C4-2B (cell line): ENCODE measurements at regions not wholly inside any gene's neighbourhood (a gene's known extent, or its start where the extent isn't known, plus 50 kb on each side); places are given as distances from the start of the nearest gene placed in this dataset.

Experiments used
- ZFX ChIP-seq: fragments of 450-650 bp; IDR thresholded peaks from 2 replicates; pipeline ENCODE4 v1.6.1; 2017
- TF ChIP-seq, protein P1 (sequence below): fragments of 450-650 bp; conservative IDR thresholded peaks from 2 replicates; pipeline ENCODE4 v1.5.1; 2017; ENCODE audit warnings: mild to moderate bottlenecking

DNA sequence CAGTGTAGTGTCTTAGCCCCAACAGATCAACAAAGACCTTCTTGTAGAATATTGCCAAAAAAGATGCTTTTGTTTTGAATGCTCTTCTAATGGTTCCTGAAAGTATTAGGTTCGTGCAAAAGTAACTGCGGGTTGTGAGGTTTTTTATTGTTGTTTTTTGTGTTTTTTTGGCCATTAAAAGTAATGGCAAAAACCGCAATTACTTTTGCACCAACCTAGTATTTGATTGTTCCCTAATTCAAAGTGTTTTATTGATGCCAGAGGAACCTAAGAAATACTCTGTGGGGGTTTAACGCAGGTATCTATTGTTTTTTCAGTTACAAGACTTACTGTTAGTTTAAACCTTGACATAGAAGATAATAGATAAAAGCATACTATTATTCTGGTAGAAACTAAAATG lies 150.8 kb upstream of the DAAM1 start:
- TF ChIP-seq, protein P1, sequence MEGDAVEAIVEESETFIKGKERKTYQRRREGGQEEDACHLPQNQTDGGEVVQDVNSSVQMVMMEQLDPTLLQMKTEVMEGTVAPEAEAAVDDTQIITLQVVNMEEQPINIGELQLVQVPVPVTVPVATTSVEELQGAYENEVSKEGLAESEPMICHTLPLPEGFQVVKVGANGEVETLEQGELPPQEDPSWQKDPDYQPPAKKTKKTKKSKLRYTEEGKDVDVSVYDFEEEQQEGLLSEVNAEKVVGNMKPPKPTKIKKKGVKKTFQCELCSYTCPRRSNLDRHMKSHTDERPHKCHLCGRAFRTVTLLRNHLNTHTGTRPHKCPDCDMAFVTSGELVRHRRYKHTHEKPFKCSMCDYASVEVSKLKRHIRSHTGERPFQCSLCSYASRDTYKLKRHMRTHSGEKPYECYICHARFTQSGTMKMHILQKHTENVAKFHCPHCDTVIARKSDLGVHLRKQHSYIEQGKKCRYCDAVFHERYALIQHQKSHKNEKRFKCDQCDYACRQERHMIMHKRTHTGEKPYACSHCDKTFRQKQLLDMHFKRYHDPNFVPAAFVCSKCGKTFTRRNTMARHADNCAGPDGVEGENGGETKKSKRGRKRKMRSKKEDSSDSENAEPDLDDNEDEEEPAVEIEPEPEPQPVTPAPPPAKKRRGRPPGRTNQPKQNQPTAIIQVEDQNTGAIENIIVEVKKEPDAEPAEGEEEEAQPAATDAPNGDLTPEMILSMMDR, result no peak
- TF ChIP-seq ZFX, result no peak
